Endodermal cell (in vitro differentiated cells): ENCODE measurements at regions not wholly inside any gene's neighbourhood (a gene's known extent, or its start where the extent isn't known, plus 50 kb on each side); places are given as distances from the start of the nearest gene placed in this dataset.

Source experiments
- DNase-seq: peaks from one replicate; pipeline ENCODE4 v3.0.0-alpha.2; 2017
- H3K27ac ChIP-seq: 2 replicates; pipeline ENCODE4 v1.5.1; 2013; ENCODE audit warnings: mild to moderate bottlenecking, low read depth, low read length, moderate library complexity
- H3K27me3 ChIP-seq: 2 replicates; pipeline ENCODE4 v1.6.1; 2013; ENCODE audit warnings: mild to moderate bottlenecking, low read length, moderate library complexity; ENCODE audit not compliant: insufficient read depth, control insufficient read depth, poor library complexity, severe bottlenecking
- H3K36me3 ChIP-seq: 2 replicates; pipeline ENCODE4 v1.7.0; 2013; ENCODE audit warnings: mild to moderate bottlenecking, low read length, moderate library complexity; ENCODE audit not compliant: control insufficient read depth, insufficient read depth
- H3K4me1 ChIP-seq: one replicate; pipeline ENCODE4 v1.7.0; 2013; ENCODE audit warnings: low read length; ENCODE audit not compliant: control insufficient read depth, insufficient read depth
- H3K4me3 ChIP-seq: 2 replicates; pipeline ENCODE4 v1.5.1; 2013; ENCODE audit warnings: mild to moderate bottlenecking, low read length, moderate library complexity
- H3K9ac ChIP-seq: 2 replicates; pipeline ENCODE4 v1.6.1; 2013; ENCODE audit warnings: mild to moderate bottlenecking, low read length, moderate library complexity; ENCODE audit not compliant: poor library complexity, severe bottlenecking; ENCODE audit errors: extremely low read depth
- H3K9me3 ChIP-seq: 2 replicates; pipeline ENCODE4 v1.6.1; 2013; ENCODE audit warnings: mild to moderate bottlenecking, low read length, moderate library complexity; ENCODE audit not compliant: control insufficient read depth
- H3K27ac Mint-ChIP-seq: 2 replicates; pipeline ENCODE4 v1.8.0; 2020; ENCODE audit warnings: mixed read lengths
- H3K27me3 Mint-ChIP-seq: 2 replicates; pipeline ENCODE4 v1.8.0; 2021; ENCODE audit warnings: mild to moderate bottlenecking, mixed read lengths; ENCODE audit not compliant: insufficient read depth
- H3K36me3 Mint-ChIP-seq: 2 replicates; pipeline ENCODE4 v1.8.0; 2020; ENCODE audit warnings: low read depth, mixed read lengths
- H3K4me1 Mint-ChIP-seq: 2 replicates; pipeline ENCODE4 v1.8.0; 2020; ENCODE audit warnings: mixed read lengths
- H3K4me3 Mint-ChIP-seq: 2 replicates; pipeline ENCODE4 v1.8.0; 2020; ENCODE audit warnings: mild to moderate bottlenecking, moderate library complexity, mixed read lengths
- H3K9me3 Mint-ChIP-seq: 2 replicates; pipeline ENCODE4 v1.8.0; 2020; ENCODE audit warnings: mild to moderate bottlenecking, mixed read lengths
- WGBS, 2 experiments: methylation state at CpG; one replicate each; pipeline versions ENCODE4 v1.1.5 to v1.1.7; 2013; ENCODE audit warnings: missing lambda C conversion rate in 2 of 2, mixed read lengths in 1 of 2; ENCODE audit not compliant: insufficient coverage in 1 of 2, insufficient read length in 1 of 2; 5-methylcytosine and 5-hydroxymethylcytosine counted together
- TF ChIP-seq, protein P1 (sequence below): fragments of 200-600 bp; sonication (generic); conservative IDR thresholded peaks from 2 replicates; pipeline ENCODE4 v1.5.0; 2021; ENCODE audit warnings: antibody characterized with exemption, mild to moderate bottlenecking

DNA sequence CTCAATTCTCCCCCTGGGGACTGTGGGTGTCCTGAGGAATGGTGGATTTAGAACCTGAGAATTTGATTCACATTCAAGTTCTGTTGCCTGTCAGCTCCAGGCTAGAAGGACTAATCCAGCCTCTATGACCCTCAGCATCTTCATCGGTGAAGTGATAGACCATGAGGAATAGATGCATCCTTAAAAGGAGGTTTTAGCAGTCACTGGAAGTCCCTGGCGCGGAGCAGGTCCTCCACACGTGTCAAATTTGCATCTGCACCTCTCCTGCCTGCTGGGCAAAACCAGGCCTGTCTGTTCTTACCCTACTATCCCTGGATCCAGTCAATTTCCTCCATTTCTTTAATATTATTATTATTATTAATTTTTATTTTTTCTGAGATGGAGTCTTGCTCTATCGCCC, 808.4 kb downstream of the TBC1D22A start:
- WGBS, 2 experiments: 79 to 85% methylated on average over 2 to 5 of the region's 5 CpGs
- Mint-ChIP-seq H3K36me3 (no peaks in the 10 kb centered on the region), H3K27me3 (no peaks in the 10 kb centered on the region), H3K4me1 (no peaks in the 10 kb centered on the region), H3K4me3 (no peak overlapping the region), H3K27ac (no peak overlapping the region), H3K9me3 (peaks cover 97% of the 10 kb centered on the region)
- H3K4me1 ChIP-seq: no peaks in the 10 kb centered on the region
- no peak overlapping the region for H3K9ac ChIP-seq
- H3K27ac ChIP-seq: no peak overlapping the region
- H3K36me3 ChIP-seq: no peaks in the 10 kb centered on the region
- no peak overlapping the region for H3K4me3 ChIP-seq
- H3K27me3 ChIP-seq: no peaks in the 10 kb centered on the region
- DNase-seq: no peak
- H3K9me3 ChIP-seq: peaks cover 27% of the 10 kb centered on the region
- TF ChIP-seq, protein P1, sequence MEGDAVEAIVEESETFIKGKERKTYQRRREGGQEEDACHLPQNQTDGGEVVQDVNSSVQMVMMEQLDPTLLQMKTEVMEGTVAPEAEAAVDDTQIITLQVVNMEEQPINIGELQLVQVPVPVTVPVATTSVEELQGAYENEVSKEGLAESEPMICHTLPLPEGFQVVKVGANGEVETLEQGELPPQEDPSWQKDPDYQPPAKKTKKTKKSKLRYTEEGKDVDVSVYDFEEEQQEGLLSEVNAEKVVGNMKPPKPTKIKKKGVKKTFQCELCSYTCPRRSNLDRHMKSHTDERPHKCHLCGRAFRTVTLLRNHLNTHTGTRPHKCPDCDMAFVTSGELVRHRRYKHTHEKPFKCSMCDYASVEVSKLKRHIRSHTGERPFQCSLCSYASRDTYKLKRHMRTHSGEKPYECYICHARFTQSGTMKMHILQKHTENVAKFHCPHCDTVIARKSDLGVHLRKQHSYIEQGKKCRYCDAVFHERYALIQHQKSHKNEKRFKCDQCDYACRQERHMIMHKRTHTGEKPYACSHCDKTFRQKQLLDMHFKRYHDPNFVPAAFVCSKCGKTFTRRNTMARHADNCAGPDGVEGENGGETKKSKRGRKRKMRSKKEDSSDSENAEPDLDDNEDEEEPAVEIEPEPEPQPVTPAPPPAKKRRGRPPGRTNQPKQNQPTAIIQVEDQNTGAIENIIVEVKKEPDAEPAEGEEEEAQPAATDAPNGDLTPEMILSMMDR: no peak

DNA sequence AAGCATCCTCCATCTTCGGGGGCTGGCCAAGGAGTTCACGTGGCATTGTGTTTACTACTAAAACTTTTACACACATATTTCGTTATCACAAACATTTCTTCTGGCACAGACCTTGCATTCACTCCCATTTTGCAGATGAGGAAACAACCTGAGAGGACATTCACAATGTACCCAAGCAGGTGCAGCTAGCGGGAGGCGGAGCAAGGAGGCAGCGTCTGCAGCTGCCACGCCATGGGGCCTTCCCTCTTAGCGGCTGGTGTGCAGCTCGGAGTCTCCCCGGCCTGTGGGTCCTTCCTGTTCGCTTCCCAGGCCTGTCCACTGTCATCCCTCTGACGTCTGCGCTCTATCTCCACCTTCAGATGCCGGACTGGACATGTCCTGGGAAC, 807.8 kb downstream of the TBC1D22A start:
- H3K4me3 Mint-ChIP-seq: no peak overlapping the region
- 85 to 86% methylated on average over 7 to 14 of the region's 14 CpGs for WGBS, 2 experiments
- no peaks in the 10 kb centered on the region for H3K27me3 Mint-ChIP-seq
- peaks cover 27% of the 10 kb centered on the region for H3K9me3 ChIP-seq
- H3K4me1 ChIP-seq: no peaks in the 10 kb centered on the region
- no peaks in the 10 kb centered on the region for H3K4me1 Mint-ChIP-seq
- peaks cover 97% of the 10 kb centered on the region for H3K9me3 Mint-ChIP-seq
- H3K27ac Mint-ChIP-seq: no peak overlapping the region
- no peak overlapping the region for H3K9ac ChIP-seq
- no peak for DNase-seq
- H3K27me3 ChIP-seq: no peaks in the 10 kb centered on the region
- no peak overlapping the region for H3K27ac ChIP-seq
- no peak overlapping the region for H3K4me3 ChIP-seq
- H3K36me3 Mint-ChIP-seq: no peaks in the 10 kb centered on the region
- H3K36me3 ChIP-seq: no peaks in the 10 kb centered on the region
- TF ChIP-seq, protein P1: no peak

DNA sequence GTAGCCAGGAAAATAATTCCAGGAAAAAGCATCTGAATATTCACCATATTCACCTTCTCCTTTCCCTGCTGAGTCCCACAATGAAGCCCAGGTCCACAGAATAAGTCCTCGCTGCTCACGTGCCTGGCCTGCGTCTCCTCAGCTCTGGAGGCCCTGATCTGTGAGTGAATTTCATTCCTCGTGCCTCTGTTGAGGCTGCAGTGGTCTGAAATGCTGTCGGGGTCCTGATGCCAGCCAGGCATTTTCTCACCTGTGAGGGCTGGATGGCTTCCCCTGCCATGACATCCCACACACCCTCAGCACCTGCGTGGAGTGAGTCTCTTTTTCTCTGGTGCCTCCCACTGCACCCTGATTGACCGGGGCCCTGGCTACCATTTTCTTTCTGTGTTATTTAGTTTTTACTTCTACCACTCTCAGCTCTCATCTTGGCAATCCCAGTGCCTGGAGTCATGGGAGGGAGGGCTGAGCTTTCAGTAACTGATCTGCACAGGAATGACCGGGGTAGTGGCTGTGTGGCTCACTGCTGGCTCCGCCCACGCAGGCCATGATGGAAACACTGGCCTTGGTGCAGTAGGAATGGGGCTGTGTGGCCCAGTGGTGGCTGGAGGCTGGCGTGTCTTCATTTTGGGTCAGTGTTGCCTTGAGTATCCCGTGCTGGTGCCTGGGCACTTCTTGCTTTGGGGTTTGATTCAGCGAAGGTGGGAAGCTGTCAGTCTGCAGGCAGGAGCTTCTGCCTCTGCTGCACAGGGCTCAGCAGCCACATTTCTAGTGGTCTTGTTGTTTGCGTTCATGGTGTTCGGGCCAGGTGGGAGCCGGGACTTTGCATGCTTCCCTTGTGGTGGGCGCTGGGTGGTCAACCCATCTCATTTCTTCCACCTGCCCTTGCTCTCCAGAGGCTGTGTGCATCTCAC, 807.2 kb downstream of the TBC1D22A start:
- Histone ChIP-seq H3K27ac (no peak overlapping the region), H3K36me3 (no peaks in the 10 kb centered on the region), H3K27me3 (no peaks in the 10 kb centered on the region), H3K4me3 (no peak overlapping the region), H3K9me3 (peaks cover 28% of the 10 kb centered on the region), H3K9ac (no peak overlapping the region), H3K4me1 (no peaks in the 10 kb centered on the region)
- 77 to 87% methylated on average over 9 to 17 of the region's 17 CpGs for WGBS, 2 experiments
- no peaks in the 10 kb centered on the region for H3K4me1 Mint-ChIP-seq
- peaks cover 97% of the 10 kb centered on the region for H3K9me3 Mint-ChIP-seq
- no peak for DNase-seq
- H3K27me3 Mint-ChIP-seq: no peaks in the 10 kb centered on the region
- H3K4me3 Mint-ChIP-seq: no peak overlapping the region
- H3K36me3 Mint-ChIP-seq: no peaks in the 10 kb centered on the region
- H3K27ac Mint-ChIP-seq: no peak overlapping the region
- TF ChIP-seq, protein P1: no peak
